Suprapubic skin (tissue), 4 donors: ENCODE measurements at regions not wholly inside any gene's neighbourhood (a gene's known extent, or its start where the extent isn't known, plus 50 kb on each side); places are given as distances from the start of the nearest gene placed in this dataset.

ENCODE experiments used
- EP300 ChIP-seq: sonication (generic); formaldehyde crosslinking; IDR thresholded peaks from one replicate; pipeline ENCODE4 v1.6.1; 2017; ENCODE audit warnings: antibody characterized with exemption
- POLR2A ChIP-seq, 2 donors: fragments of 450-650 bp; IDR thresholded peaks; one replicate each; pipeline ENCODE4 v1.6.1; 2017; ENCODE audit warnings: antibody characterized with exemption in 2 of 2, mild to moderate bottlenecking in 2 of 2, moderate library complexity in 2 of 2
- POLR2AphosphoS5 ChIP-seq, 3 donors: sonication (generic); formaldehyde crosslinking; IDR thresholded peaks; one replicate each; pipeline ENCODE4 v1.6.1; 2017; ENCODE audit warnings: antibody characterized with exemption in 3 of 3
- TF ChIP-seq, protein P1 (sequence below), 2 donors: fragments of 200-600 bp in 1 of 2; fragments of 450-650 bp in 1 of 2; sonication (generic) in 1 of 2; IDR thresholded peaks; one replicate each; pipeline ENCODE4 v1.5.1; 2016 to 2019; ENCODE audit warnings: antibody characterized with exemption in 2 of 2, mild to moderate bottlenecking in 1 of 2, moderate library complexity in 1 of 2

GRCh38 chr20:54744097-54744496 lies 268.7 kb downstream of the DOK5 start:
- TF ChIP-seq, protein P1, sequence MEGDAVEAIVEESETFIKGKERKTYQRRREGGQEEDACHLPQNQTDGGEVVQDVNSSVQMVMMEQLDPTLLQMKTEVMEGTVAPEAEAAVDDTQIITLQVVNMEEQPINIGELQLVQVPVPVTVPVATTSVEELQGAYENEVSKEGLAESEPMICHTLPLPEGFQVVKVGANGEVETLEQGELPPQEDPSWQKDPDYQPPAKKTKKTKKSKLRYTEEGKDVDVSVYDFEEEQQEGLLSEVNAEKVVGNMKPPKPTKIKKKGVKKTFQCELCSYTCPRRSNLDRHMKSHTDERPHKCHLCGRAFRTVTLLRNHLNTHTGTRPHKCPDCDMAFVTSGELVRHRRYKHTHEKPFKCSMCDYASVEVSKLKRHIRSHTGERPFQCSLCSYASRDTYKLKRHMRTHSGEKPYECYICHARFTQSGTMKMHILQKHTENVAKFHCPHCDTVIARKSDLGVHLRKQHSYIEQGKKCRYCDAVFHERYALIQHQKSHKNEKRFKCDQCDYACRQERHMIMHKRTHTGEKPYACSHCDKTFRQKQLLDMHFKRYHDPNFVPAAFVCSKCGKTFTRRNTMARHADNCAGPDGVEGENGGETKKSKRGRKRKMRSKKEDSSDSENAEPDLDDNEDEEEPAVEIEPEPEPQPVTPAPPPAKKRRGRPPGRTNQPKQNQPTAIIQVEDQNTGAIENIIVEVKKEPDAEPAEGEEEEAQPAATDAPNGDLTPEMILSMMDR (IDR thresholded peaks at IDR 0.05): no peak
- TF ChIP-seq POLR2A (IDR thresholded peaks at IDR 0.05) (no peak), EP300 (no peak), POLR2AphosphoS5 (IDR thresholded peaks at IDR 0.05) (no peak)
